ENCODE measurements at regions not wholly inside any gene's neighbourhood (a gene's known extent, or its start where the extent isn't known, plus 50 kb on each side); places are given as distances from the start of the nearest gene placed in this dataset.

DNA sequence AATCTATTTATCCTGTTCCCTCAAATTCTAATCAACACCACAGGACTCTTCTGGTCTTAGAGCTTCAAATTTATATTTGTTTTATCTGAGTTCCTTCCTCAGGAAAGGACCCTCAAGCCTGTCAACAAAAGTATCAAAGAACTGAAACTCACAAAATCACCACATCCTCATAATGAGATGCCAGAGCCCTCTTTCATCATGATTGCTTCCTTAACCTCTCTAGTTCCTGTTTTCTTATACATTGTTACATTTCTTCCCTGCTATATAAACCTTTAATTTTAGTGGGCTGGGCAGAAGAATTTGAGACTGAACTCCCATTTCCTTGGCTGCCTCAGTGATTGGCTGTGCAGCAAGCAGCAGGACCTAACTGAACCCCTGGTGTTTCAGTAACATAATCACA is 189.7 kb downstream of the ZNF248 start:
- no peak overlapping the region for H2BK20ac ChIP-seq (ENCODE audit: low read depth, low read length, poor library complexity, severe bottlenecking)
- no peak overlapping the region for H3K18ac ChIP-seq (ENCODE audit: insufficient read length, low read depth, low read length)
- no peak overlapping the region for H4K91ac ChIP-seq (ENCODE audit: insufficient read length, low read depth, low read length)
- H3K79me2 ChIP-seq (ENCODE audit: insufficient read depth, low read length): no peaks in the 10 kb centered on the region
- Mint-ChIP-seq H3K4me1 (no peaks in the 10 kb centered on the region), H3K27ac (no peak overlapping the region), H3K36me3 (ENCODE audit: insufficient read depth in 1 of 3, low read depth in 3 of 3) (peaks cover 8 to 36% (median 21%) of the 10 kb centered on the region in 3 experiments; a peak in 6 of 7 replicates), H3K4me3 (no peak overlapping the region), H3K9me3 (peaks cover 82 to 87% of the 10 kb centered on the region in 2 experiments), H3K27me3 (ENCODE audit: low read depth) (peaks cover 4% of the 10 kb centered on the region)
- H2AFZ ChIP-seq (ENCODE audit: low read length): no peak overlapping the region
- H3K14ac ChIP-seq (ENCODE audit: insufficient read depth, low read length): no peak overlapping the region
- no peaks in the 10 kb centered on the region for H3K23me2 ChIP-seq (ENCODE audit: insufficient read length, low read depth, low read length, poor library complexity, severe bottlenecking)
- no peak overlapping the region for H4K8ac ChIP-seq (replicated peaks; ENCODE audit: insufficient read length, low read depth, low read length)
- H2BK12ac ChIP-seq (ENCODE audit: insufficient read length, low read depth, low read length): no peak overlapping the region
- no peaks in the 10 kb centered on the region for H4K20me1 ChIP-seq (ENCODE audit: control insufficient read depth, insufficient read depth, insufficient read length)
- no peak overlapping the region for H3K23ac ChIP-seq (ENCODE audit: insufficient read length, low read depth, low read length)
- H3K27ac ChIP-seq (ENCODE audit: insufficient read length, low read depth, low read length): no peak overlapping the region
- peaks cover 20% of the 10 kb centered on the region for H3K9me3 ChIP-seq (ENCODE audit: control insufficient read depth, low read depth, low read length)
- no peak overlapping the region for H3T11ph ChIP-seq (ENCODE audit: low read length)
- no peak overlapping the region for H3K9ac ChIP-seq (ENCODE audit: extremely low read depth, insufficient read length, low read length)
- no peak overlapping the region for H2BK5ac ChIP-seq (ENCODE audit: insufficient read length, low read length)
- no peak overlapping the region for H2BK15ac ChIP-seq (ENCODE audit: low read depth, low read length)
- H2AK5ac ChIP-seq (ENCODE audit: insufficient read length, low read length): no peak overlapping the region
- no peak overlapping the region for H3K56ac ChIP-seq (ENCODE audit: insufficient read length, low read depth, low read length)
- no peak for DNase-seq
- no peak overlapping the region for H2BK120ac ChIP-seq (ENCODE audit: low read depth, low read length, poor library complexity, severe bottlenecking)
- TF ChIP-seq, protein P1, sequence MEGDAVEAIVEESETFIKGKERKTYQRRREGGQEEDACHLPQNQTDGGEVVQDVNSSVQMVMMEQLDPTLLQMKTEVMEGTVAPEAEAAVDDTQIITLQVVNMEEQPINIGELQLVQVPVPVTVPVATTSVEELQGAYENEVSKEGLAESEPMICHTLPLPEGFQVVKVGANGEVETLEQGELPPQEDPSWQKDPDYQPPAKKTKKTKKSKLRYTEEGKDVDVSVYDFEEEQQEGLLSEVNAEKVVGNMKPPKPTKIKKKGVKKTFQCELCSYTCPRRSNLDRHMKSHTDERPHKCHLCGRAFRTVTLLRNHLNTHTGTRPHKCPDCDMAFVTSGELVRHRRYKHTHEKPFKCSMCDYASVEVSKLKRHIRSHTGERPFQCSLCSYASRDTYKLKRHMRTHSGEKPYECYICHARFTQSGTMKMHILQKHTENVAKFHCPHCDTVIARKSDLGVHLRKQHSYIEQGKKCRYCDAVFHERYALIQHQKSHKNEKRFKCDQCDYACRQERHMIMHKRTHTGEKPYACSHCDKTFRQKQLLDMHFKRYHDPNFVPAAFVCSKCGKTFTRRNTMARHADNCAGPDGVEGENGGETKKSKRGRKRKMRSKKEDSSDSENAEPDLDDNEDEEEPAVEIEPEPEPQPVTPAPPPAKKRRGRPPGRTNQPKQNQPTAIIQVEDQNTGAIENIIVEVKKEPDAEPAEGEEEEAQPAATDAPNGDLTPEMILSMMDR (conservative IDR thresholded peaks at IDR 0.05): no peak
- no peaks in the 10 kb centered on the region for H3K27me3 ChIP-seq (ENCODE audit: insufficient read depth, low read length)
- no peaks in the 10 kb centered on the region for H3K4me1 ChIP-seq (ENCODE audit: insufficient read depth, low read length)
- no peak overlapping the region for H3K4ac ChIP-seq (ENCODE audit: low read depth, low read length)
- no peaks in the 10 kb centered on the region for H3K79me1 ChIP-seq (ENCODE audit: insufficient read depth, low read depth, low read length, poor library complexity, severe bottlenecking)
- H3K4me2 ChIP-seq (ENCODE audit: insufficient read depth, insufficient read length, low read length): no peak overlapping the region
- H4K5ac ChIP-seq (ENCODE audit: insufficient read length, low read depth, low read length): no peak overlapping the region

Data from H9 (cell line).